IMR-90 (cell line): ENCODE measurements at regions not wholly inside any gene's neighbourhood (a gene's known extent, or its start where the extent isn't known, plus 50 kb on each side); places are given as distances from the start of the nearest gene placed in this dataset.

Source experiments
- ATAC-seq: fragments of 200-7000 bp; cut with Tn5 transposase; 2 replicates; pipeline ENCODE4 v1.9.1; 2020; ENCODE audit warnings: low read depth, mild to moderate bottlenecking, moderate library complexity
- BruUV-seq: library from RNA; stranded (reverse); fragments of 400-500 nt; replicated peaks from 2 replicates; lab custom pipeline; 2021; lab: Mats Ljungman, UMichigan
- CTCF ChIA-PET: fragments of 300-600 bp; formaldehyde crosslinking; extraction: SDS; loops from one replicate; lab custom pipeline; 2021; ENCODE audit warnings: antibody characterized with exemption; lab: Yijun Ruan, JAX
- POLR2A ChIA-PET: fragments of 300-600 bp; sonication (Branson Sonifier 250); formaldehyde crosslinking; loops from one replicate; lab custom pipeline; 2022; ENCODE audit warnings: antibody characterized with exemption; ENCODE audit not compliant: unreplicated experiment; lab: Charles Lee
- DNase-seq: peaks from one replicate; pipeline ENCODE4 v3.0.0; 2013
- H2AFZ ChIP-seq: replicated peaks from 2 replicates; pipeline ENCODE3; 2013; ENCODE audit warnings: low read length, mild to moderate bottlenecking; ENCODE audit not compliant: poor library complexity
- H2AK5ac ChIP-seq: 2 replicates; pipeline ENCODE4 v1.6.1; 2013; ENCODE audit warnings: low read depth, low read length, inconsistent platforms
- H2AK9ac ChIP-seq: replicated peaks from 2 replicates; pipeline ENCODE3; 2013; ENCODE audit warnings: mild to moderate bottlenecking, low read depth, low read length, moderate library complexity; ENCODE audit not compliant: poor library complexity
- H2BK120ac ChIP-seq: 2 replicates; pipeline ENCODE4 v1.6.1; 2013; ENCODE audit warnings: low read depth, low read length, inconsistent platforms
- H2BK15ac ChIP-seq: 3 replicates; pipeline ENCODE4 v1.6.1; 2013; ENCODE audit warnings: low read depth, low read length, inconsistent platforms
- H2BK20ac ChIP-seq: 2 replicates; pipeline ENCODE4 v1.6.1; 2013; ENCODE audit warnings: low read depth, mild to moderate bottlenecking, inconsistent platforms, low read length, moderate library complexity
- H2BK5ac ChIP-seq: 2 replicates; pipeline ENCODE4 v1.6.1; 2013; ENCODE audit warnings: mild to moderate bottlenecking, low read depth, low read length, inconsistent platforms; ENCODE audit not compliant: poor library complexity, severe bottlenecking
- H3K14ac ChIP-seq: replicated peaks from 2 replicates; pipeline ENCODE4 v1.6.1; 2013; ENCODE audit warnings: low read depth, low read length, inconsistent platforms
- H3K18ac ChIP-seq: 2 replicates; pipeline ENCODE4 v1.6.1; 2013; ENCODE audit warnings: low read depth, low read length, control low read depth
- H3K23ac ChIP-seq: 2 replicates; pipeline ENCODE4 v1.6.1; 2013; ENCODE audit warnings: low read depth, low read length, inconsistent platforms
- H3K27ac ChIP-seq: 2 replicates; pipeline ENCODE4 v1.5.1; 2013; ENCODE audit warnings: mild to moderate bottlenecking, control low read depth, low read length; ENCODE audit not compliant: insufficient read depth
- H3K27me3 ChIP-seq: 2 replicates; pipeline ENCODE4 v1.6.1; 2013; ENCODE audit warnings: low read length; ENCODE audit not compliant: control insufficient read depth, insufficient read depth
- H3K36me3 ChIP-seq: 2 replicates; pipeline ENCODE4 v1.6.1; 2013; ENCODE audit warnings: low read length, mixed read lengths; ENCODE audit not compliant: control insufficient read depth, insufficient read depth
- H3K4ac ChIP-seq: 2 replicates; pipeline ENCODE4 v1.6.1; 2013; ENCODE audit warnings: low read depth, low read length, inconsistent platforms
- H3K4me1 ChIP-seq: 2 replicates; pipeline ENCODE4 v1.6.1; 2013; ENCODE audit warnings: low read length, mixed read lengths; ENCODE audit not compliant: control insufficient read depth, insufficient read depth
- H3K4me2 ChIP-seq: 2 replicates; pipeline ENCODE4 v1.6.1; 2013; ENCODE audit warnings: low read depth, mild to moderate bottlenecking, control low read depth, low read length, moderate library complexity
- H3K4me3 ChIP-seq: 2 replicates; pipeline ENCODE4 v1.5.1; 2013; ENCODE audit warnings: low read depth, mild to moderate bottlenecking, control low read depth, low read length, moderate library complexity; ENCODE audit not compliant: insufficient read depth
- H3K56ac ChIP-seq: 2 replicates; pipeline ENCODE4 v1.6.1; 2013; ENCODE audit warnings: low read length, inconsistent platforms; ENCODE audit not compliant: insufficient read depth; ENCODE audit errors: extremely low read depth
- H3K79me1 ChIP-seq, 2 experiments: 2 replicates each; pipeline ENCODE4 v1.6.1; 2013; ENCODE audit warnings: low read length in 2 of 2, inconsistent platforms in 1 of 2, low read depth in 1 of 2
- H3K9ac ChIP-seq: 2 replicates; pipeline ENCODE4 v1.6.1; 2013; ENCODE audit warnings: low read depth, low read length, control low read depth
- H3K9me1 ChIP-seq: 2 replicates; pipeline ENCODE4 v1.6.1; 2013; ENCODE audit warnings: low read length, inconsistent platforms; ENCODE audit not compliant: insufficient read depth
- H3K9me3 ChIP-seq: 2 replicates; pipeline ENCODE4 v1.6.1; 2013; ENCODE audit warnings: low read length; ENCODE audit not compliant: control insufficient read depth, insufficient read depth
- H4K20me1 ChIP-seq: 2 replicates; pipeline ENCODE4 v1.6.1; 2013; ENCODE audit warnings: low read length, inconsistent platforms; ENCODE audit not compliant: insufficient read depth
- H4K5ac ChIP-seq: 2 replicates; pipeline ENCODE4 v1.6.1; 2013; ENCODE audit warnings: mild to moderate bottlenecking, low read depth, low read length, control low read depth
- H4K8ac ChIP-seq, 2 experiments: 2 replicates each; pipeline ENCODE4 v1.6.1; 2013; ENCODE audit warnings: low read depth in 2 of 2, low read length in 2 of 2, control low read depth in 1 of 2, inconsistent platforms in 1 of 2
- H4K91ac ChIP-seq: 2 replicates; pipeline ENCODE4 v1.6.1; 2013; ENCODE audit warnings: low read depth, low read length, inconsistent platforms; ENCODE audit not compliant: insufficient read depth
- BHLHE40 ChIP-seq: fragments of 150-350 bp; IDR thresholded peaks from 2 replicates; pipeline ENCODE4 v1.6.1; 2016; ENCODE audit warnings: mild to moderate bottlenecking, low read depth, low read length
- CEBPB ChIP-seq: IDR thresholded peaks from 2 replicates; pipeline ENCODE4 v1.6.1; 2012; ENCODE audit warnings: low read depth, low read length, improper control_type of control experiment
- CTCF ChIP-seq: conservative IDR thresholded peaks from 2 replicates; pipeline ENCODE4 v1.5.1; 2012; ENCODE audit warnings: mild to moderate bottlenecking, low read depth, low read length, improper control_type of control experiment
- ELK1 ChIP-seq: fragments of 150-350 bp; IDR thresholded peaks from 2 replicates; pipeline ENCODE4 v1.6.1; 2016; ENCODE audit warnings: low read depth, mild to moderate bottlenecking, low read length, moderate library complexity, borderline replicate concordance
- FOS ChIP-seq: fragments of 150-350 bp; IDR thresholded peaks from 2 replicates; pipeline ENCODE4 v1.6.1; 2016; ENCODE audit warnings: low read depth, low read length
- NFE2L2 ChIP-seq: fragments of 150-350 bp; IDR thresholded peaks from 2 replicates; pipeline ENCODE4 v1.6.1; 2016; ENCODE audit warnings: low read depth, mild to moderate bottlenecking, low read length
- RAD21 ChIP-seq: IDR thresholded peaks from 2 replicates; pipeline ENCODE4 v1.6.1; 2012; ENCODE audit warnings: low read length, improper control_type of control experiment
- RCOR1 ChIP-seq: IDR thresholded peaks from 2 replicates; pipeline ENCODE4 v1.6.1; 2012; ENCODE audit warnings: mild to moderate bottlenecking, low read length, improper control_type of control experiment; ENCODE audit not compliant: insufficient replicate concordance
- WGBS, 2 experiments: methylation state at CpG; one replicate each; pipeline versions ENCODE4 v1.1.5 to v1.1.7; 2013; ENCODE audit warnings: missing lambda C conversion rate in 2 of 2; ENCODE audit not compliant: insufficient read length in 1 of 2; ENCODE audit errors: extremely low coverage in 2 of 2; 5-methylcytosine and 5-hydroxymethylcytosine counted together
- dilution Hi-C: fragments of 300-500 bp; cut with HindIII; formaldehyde crosslinking; loops from one replicate; pipeline ENCODE4 v1.14.3; 2018; ENCODE audit warnings: low sequenced_read_pairs; ENCODE audit not compliant: unreplicated experiment
- in situ Hi-C: fragments of 300-500 bp; cut with MboI; formaldehyde crosslinking; loops from 3 replicates; pipeline ENCODE4 v1.14.3; 2019; ENCODE audit warnings: low sequenced_read_pairs, inconsistent platforms, mixed read lengths
- intact Hi-C: fragments of 100-400 bp; cut with micrococcal nuclease; formaldehyde crosslinking; loops from 2 replicates; pipeline ENCODE4 v1.10.0; 2022

GRCh38 chr1:195872376-195872775 is 735.9 kb downstream of the KCNT2 start:
- no peak overlapping the region for H3K18ac ChIP-seq
- no peak overlapping the region for H3K4me3 ChIP-seq
- H3K27ac ChIP-seq: no peak overlapping the region
- no TSS peak for BruUV-seq
- H2BK15ac ChIP-seq: no peak overlapping the region
- H2BK120ac ChIP-seq: no peak overlapping the region
- no peaks in the 10 kb centered on the region for H3K9me3 ChIP-seq
- no peaks in the 10 kb centered on the region for H4K20me1 ChIP-seq
- no peak for ATAC-seq
- no peak overlapping the region for H3K23ac ChIP-seq
- dilution Hi-C loops: no loop called here
- intact Hi-C loops: no loop called here
- no peaks in the 10 kb centered on the region for H3K4me1 ChIP-seq
- H2BK20ac ChIP-seq: no peak overlapping the region
- H2AFZ ChIP-seq: no peak overlapping the region
- no peak overlapping the region for H2AK9ac ChIP-seq
- WGBS, 2 experiments: no CpG with 5 or more reads among the region's 3 CpGs
- no peak overlapping the region for H3K14ac ChIP-seq
- TF ChIP-seq BHLHE40 (no peak), ELK1 (no peak), CTCF (no peak), NFE2L2 (no peak), RAD21 (no peak), CEBPB (no peak), FOS (no peak), RCOR1 (no peak)
- H2AK5ac ChIP-seq: no peak overlapping the region
- no peak overlapping the region for H3K9ac ChIP-seq
- no peaks in the 10 kb centered on the region for H3K27me3 ChIP-seq
- H3K4me2 ChIP-seq: no peak overlapping the region
- H2BK5ac ChIP-seq: no peak overlapping the region
- ChIA-PET POLR2A (no interaction called here), CTCF (no interaction called here)
- H3K4ac ChIP-seq: no peak overlapping the region
- in situ Hi-C loops: no loop called here
- H3K9me1 ChIP-seq: no peaks in the 10 kb centered on the region
- no peak overlapping the region for H4K91ac ChIP-seq
- H3K79me1 ChIP-seq: no peaks in the 10 kb centered on the region
- H4K5ac ChIP-seq: no peak overlapping the region
- no peak overlapping the region for H3K56ac ChIP-seq
- H3K36me3 ChIP-seq: no peaks in the 10 kb centered on the region
- no peak overlapping the region for H4K8ac ChIP-seq
- no peak for DNase-seq
